Stimulated activated CD4-positive, alpha-beta T cell treated with anti-CD3 and anti-CD28 coated beads, Interleukin-1b, Interleukin-23, amount 100 ng/mL, for 48 hours (primary cell): ENCODE measurements at regions not wholly inside any gene's neighbourhood (a gene's known extent, or its start where the extent isn't known, plus 50 kb on each side); places are given as distances from the start of the nearest gene placed in this dataset.
"Not testable (repeated sequence)": the region's sequence is repeated elsewhere in the genome, so short reads cannot be mapped to it uniquely, and the experiment has no call there.

Experiments
- DNase-seq: peaks from one replicate; pipeline ENCODE4 v3.0.0-alpha.2; 2020

- no peak for DNase-seq
Observed at GRCh38 chr7:125197731-125198393, 268.2 kb upstream of the POT1 start.

DNA sequence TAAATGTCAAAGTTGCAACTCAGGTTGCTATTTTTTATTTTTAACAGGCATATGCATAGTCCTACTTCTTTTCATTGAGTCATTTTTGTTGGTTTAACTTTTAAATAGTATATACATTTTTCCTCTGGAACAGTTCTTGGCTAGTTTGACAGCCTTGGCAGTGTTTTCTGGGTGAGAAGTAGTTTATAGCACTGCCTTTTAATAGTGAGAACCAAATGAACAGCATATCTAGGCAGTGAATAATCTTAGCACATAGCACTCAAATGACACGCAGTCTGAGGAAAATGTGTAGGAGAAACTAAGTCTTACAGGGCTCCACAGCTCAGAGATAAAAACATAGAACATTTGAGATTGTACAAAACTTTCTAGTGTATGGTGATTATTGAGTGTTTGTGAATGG, 265.5 kb upstream of the POT1 start:
- no peak for DNase-seq

DNA sequence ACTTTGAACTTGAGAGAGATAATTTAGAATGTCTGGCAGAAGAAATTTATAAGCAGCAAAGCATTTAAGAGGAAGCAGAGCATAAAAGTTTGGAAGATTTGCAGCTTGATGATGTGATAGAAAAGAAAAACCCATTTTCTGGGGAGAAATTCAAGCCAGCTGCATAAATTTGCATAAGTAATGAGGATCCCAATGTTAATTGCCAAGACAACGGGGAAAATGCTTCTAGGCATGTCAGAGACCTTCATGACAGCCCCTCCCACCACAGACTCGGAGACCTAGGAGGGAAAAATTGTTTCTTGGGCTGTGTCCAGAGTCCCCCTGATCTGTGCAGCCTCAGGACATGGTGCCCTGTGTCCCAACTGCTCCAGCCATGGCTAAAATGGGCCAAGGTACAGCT, 263.6 kb upstream of the POT1 start:
- no peak for DNase-seq

- DNase-seq, result no peak
Observed at GRCh38 chr7:125184801-125185200, 255.2 kb upstream of the POT1 start.

- DNase-seq, result not testable (repeated sequence)
Observed at GRCh38 chr7:125181569-125182267, 252.1 kb upstream of the POT1 start.

DNA sequence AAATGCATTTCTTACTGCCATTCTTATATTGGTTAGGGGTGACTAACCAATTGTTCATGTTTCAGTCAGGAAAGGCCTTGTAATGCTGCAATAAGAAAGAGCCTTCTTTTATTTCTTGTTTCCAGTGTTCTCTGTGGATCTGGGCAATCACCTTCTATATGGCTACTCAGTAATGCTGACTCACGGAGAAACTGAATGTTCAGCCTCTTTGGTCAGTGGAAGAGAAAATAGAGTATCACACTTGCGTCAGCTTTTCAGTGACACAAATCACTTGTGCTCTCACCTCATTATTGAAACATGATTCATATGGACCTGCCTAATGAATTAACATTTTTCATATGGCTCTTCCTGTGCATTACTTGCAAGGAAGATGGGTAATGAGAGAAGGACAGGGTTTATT, 243.9 kb upstream of the POT1 start:
- no peak for DNase-seq

DNA sequence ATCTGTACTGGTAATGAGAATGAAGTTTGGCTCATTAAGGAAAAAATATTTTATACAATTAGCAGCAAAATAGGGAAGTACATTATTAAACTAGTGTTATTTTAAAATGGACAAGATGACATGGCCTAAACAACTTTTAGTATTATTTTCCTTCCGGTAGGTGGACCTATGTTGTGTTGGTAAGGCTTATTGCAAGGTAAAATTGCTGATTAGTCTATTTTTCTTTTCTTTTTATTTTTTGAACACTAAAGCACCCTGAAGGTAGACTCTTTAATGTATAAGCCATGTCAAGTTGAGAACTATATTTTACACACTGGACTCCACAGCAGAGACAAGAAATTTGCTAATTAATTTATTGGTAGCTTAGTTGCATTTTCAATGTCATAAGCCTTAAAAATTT, 239.5 kb upstream of the POT1 start:
- no peak for DNase-seq

GRCh38 chr7:125154930-125155329, 225.3 kb upstream of the POT1 start:
- DNase-seq, result no peak

GRCh38 chr7:125149151-125149550, 219.5 kb upstream of the POT1 start:
- DNase-seq, result no peak

- no peak for DNase-seq
Observed at GRCh38 chr7:125147047-125147446, 217.4 kb upstream of the POT1 start.

DNA sequence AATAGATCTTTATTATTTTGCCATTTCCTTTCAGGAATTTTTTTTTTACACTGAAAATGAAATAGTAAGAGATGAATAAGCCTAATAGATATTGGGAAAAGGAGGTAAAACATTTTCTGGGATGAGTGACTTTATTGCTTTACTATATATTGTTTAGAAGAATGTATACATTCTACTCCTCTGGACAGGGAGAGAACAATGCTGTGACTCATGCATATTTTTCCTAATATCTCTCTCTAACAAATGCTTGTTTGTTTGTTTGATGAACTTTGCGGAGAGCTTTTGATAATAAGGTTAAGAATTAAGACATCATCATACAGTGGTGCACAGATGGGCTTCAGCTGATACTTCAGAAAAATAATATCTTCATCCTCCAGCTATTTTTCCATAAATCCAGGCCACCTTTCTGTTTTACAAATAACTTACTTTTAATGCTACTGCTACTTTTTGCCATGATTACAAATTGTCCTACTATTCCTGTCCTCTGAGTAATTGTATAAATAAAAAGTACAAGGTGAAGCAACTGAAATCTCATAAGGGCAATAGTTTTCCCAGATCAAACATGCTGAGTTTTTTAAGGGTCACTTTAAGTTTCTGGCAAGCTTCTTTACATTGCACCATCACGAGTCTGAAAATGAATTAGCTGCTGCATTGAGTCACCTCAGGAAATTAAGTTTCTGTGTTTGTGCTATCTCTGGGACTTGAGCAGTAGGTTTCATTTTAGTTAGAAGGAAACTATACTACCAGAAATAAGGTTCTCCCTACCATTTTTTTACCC, 207.3 kb upstream of the POT1 start:
- no peak for DNase-seq

DNA sequence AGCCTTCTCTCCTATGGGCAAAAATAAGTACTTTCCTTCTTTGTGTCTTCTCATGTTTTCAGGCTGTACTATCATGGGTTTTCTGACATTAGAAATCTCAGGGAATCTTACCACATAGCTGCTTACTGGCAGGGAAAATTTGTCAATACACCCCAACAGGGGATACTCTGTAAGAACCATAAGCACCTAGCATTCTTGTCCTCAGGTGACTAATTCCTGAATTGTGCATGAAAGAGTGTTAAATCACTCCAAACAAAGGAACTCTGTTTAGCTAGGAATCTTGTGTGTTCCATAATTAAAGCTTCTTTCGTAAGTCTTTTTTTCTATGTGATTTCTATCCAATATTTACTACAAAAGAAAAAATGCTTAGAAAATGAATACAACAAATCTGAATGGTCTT, 206.7 kb upstream of the POT1 start:
- no peak for DNase-seq

DNA sequence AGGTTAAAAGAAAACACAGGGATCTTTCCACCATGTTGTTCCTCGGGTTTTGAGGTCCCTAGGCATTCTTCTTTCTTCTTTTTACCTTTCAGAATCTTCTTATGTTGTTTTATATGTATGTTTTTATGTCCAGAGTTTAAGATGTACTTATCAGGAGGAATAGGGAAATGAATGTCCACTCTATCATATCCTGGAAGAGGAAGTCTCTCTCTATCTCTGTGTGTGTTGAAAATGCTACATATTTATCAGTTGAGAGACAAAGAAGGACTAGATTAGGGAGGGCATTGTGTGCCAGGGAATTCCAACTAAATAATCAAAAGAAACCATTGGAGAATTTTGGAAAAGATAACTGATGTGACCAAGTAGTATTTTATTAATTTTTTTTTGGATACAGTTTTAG, 200.5 kb upstream of the POT1 start:
- no peak for DNase-seq

DNA sequence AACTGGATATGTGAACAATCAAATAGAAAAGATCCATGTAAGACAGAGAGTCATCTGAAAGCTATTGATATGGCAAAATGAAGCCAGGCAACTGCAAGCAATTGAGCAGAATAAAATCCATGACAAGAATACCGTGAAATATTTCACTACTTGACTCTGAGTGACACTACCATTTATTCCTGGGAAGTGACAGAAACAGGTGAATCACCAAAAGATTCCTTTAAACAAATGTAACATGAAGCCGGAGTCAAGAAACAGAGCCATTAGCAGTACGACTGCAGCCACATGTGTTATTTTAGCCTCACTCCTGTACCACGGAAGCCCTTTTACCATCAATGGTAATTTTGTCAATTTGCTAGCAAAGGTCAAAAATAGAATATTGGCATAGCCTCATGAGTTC, 197.7 kb upstream of the POT1 start:
- no peak for DNase-seq

GRCh38 chr7:125126376-125126775, 196.8 kb upstream of the POT1 start:
- DNase-seq, result no peak

GRCh38 chr7:125125315-125125714, 195.7 kb upstream of the POT1 start:
- DNase-seq, result no peak

GRCh38 chr7:125122173-125122572, 192.5 kb upstream of the POT1 start:
- DNase-seq, result no peak

DNA sequence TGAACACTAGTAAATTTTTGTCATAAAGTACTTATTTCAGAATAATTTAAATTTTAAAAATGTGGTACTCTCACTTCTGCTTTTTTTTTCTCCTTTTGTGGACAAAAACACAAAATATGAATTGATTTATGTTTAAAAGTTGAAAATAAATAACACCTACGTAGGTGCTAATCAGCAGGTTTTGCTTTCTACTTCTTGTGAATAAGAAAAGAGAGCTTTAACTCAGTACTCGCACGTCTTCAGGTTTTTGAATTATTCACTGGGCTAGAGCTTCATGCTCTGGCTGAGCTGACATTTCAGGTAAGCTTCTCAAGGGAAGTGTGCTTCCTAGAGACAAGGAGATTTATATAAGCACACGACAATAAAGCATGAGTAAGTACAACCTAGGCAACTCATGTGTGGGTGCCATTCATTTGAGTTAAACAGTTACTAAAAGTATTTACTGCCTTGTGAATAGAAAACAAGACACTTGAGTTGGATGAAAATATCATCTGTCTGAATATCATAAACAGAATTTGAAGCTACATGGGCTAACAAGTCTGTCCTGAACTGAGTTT, 190.0 kb upstream of the POT1 start:
- no peak for DNase-seq

DNA sequence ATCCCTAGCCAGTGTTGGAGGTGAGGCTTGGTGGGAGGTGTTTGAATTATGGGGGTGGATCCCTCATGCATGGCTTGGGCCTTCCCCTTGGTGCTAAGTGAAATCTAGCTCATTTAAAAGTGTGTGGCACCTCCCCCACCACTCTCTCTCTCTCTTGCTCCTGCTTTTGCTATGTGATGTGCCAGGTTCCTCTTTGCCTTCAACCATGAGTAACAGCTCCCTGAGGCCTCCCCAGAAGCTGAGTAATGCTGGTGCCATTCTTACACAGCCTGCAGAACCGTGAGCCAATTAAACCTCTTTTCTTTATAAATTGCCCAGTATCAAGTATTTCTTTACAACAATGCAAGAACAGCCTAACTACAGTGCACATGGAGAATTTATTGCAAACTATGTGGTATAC, 188.8 kb upstream of the POT1 start:
- peak; percentile 1 for DNase-seq

DNA sequence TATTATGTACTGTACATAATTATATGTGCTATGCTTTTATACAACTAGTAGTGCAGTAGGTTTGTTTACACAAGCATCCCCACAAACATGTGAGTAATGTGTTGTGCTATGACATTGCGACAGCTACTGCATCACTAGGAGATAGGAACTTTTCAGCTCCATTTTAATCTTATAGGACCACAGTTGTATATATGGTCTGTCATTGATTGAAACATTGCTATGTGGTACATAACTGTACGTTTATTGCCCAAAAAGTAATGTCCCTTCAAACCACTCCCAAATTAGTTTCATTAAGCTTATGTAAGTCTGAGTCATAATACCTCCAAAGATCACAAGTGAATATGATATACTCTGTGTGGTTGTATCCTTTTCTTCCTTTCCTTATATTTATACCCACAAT, 183.2 kb upstream of the POT1 start:
- DNase-seq, result no peak

DNA sequence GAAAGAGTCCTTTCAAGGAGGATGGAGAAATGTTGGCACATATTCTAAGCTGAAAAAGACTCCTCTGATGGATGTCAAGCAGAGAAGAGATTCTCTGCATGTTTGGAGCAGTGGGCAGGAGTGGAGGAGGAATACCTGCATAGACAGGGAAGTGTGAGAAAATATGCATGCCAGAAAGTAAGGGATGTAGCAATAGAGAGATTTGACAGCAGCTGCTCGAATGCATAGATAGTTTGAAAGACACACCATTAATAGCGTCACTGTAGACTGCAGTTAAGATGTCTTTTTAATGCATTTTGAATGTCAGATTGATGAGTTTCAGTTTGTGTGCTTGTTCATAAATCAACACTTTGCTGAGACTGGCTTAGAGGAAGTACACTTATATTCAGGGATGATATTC, 169.9 kb upstream of the POT1 start:
- no peak for DNase-seq

DNA sequence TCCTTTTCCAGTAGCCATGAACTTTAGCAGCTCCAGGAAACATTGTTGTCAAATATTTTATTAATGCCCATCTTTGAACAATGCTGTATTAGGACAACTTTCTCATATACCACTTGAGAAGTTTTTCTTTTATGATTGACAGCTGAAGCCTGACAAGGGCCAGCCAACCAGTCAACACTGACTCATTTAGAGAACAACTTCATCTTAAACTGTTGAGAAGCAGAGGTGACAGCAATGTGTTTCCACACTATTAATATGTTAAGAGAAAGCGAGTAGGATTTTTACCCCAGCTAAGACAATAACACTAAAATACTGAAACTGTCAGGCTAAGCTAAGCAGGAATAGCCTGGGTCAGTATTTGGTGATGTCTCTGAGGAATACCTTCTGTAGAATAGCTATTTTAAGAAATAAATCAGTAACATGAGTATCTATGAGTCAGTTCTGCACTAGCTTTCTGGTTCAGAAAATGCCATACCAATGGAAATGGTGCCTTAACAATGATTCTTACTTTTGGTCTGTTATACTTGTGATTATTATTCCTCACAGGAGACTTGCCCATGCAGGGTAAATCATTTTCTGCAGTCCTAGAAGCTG, 168.8 kb upstream of the POT1 start:
- DNase-seq, result no peak

GRCh38 chr7:125090596-125090995, 161.0 kb upstream of the POT1 start:
- DNase-seq, result no peak
